GM11168 (cell line): ENCODE measurements at regions not wholly inside any gene's neighbourhood (a gene's known extent, or its start where the extent isn't known, plus 50 kb on each side); places are given as distances from the start of the nearest gene placed in this dataset.

Experiments
- in situ Hi-C: fragments of 300-500 bp; cut with MboI; formaldehyde crosslinking; loops from one replicate; pipeline ENCODE4 v1.12.0; 2022; ENCODE audit warnings: low sequenced_read_pairs; ENCODE audit not compliant: unreplicated experiment

GRCh38 chr6:141354191-141354955 is 778.4 kb upstream of the GJE1 start:
- in situ Hi-C loops: no loop called here

- in situ Hi-C loops: no loop called here
These were observed 781.0 kb upstream of the GJE1 start for GRCh38 chr6:141351721-141352120.

DNA sequence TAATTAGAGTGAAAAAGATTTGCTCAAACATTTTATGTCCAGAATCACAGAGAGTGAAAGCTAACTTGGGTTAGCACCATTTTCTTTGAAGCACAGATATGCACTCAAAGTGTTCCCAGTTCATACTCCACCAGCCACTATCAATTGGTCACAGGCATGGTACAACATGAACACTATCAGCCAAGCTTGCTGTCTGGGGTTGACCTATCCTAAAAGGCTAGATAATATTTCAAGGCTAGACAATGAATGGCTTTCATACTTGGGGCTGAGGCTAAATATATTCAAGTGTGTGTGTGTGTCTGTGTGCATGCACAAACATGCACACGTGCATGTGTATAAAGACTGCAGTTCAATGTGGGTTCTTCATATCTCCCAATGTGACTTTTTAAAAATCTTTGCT is 783.0 kb upstream of the GJE1 start:
- in situ Hi-C loops: no loop called here

DNA sequence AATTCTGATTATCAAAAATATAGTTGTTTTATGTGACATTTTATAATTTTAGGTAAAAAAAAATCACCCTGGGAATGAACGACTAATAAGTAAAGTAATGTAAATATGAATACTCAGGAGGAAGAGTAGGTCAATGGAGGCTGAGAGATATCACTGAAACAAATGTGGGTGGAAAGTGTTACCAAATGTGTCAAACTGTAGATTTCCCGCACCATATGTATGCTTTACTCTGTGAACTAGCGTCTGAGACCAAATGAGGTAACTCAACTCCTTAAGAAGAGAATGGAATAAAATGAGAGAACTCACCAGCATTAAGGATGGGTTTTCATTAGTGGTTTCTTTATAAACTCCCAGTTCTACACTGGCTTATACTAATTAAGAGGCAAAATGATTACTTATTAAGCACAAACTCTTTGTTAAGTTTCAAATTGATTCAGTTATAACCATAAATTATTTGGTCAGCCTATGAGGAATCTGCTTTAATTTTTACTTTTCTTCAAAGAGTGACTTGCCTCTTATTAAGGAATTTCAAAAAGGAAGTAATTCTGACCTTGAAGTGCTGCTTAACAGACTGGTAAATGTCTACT is 784.7 kb upstream of the GJE1 start:
- in situ Hi-C loops: no loop called here

- in situ Hi-C loops: no loop called here
These were observed 785.6 kb upstream of the GJE1 start for GRCh38 chr6:141347086-141347485.

DNA sequence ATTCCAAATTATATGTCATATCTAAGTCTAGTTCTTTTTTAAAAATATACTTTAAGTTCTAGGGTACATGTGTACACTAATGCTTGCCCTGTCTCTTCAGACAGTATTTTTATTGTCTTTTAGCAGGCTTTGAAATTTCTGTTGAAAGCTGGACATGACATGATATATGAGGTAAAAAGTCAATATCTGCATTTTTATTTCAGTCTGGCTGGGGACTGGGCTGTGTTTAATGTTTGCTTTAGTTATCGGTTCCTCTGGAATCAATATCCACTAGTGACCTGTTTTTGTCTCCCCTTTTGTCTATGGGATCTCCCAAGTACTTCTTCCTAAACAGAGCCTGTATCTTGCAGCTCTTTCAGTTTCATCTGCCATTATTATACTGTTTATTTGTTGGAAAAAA is 786.2 kb upstream of the GJE1 start:
- in situ Hi-C loops: no loop called here

GRCh38 chr6:141337191-141337590 is 795.5 kb upstream of the GJE1 start:
- in situ Hi-C loops: no loop called here

GRCh38 chr6:141335477-141336273 is 797.0 kb upstream of the GJE1 start:
- in situ Hi-C loops: no loop called here

GRCh38 chr6:141326925-141327324 is 805.8 kb upstream of the GJE1 start:
- in situ Hi-C loops: no loop called here

DNA sequence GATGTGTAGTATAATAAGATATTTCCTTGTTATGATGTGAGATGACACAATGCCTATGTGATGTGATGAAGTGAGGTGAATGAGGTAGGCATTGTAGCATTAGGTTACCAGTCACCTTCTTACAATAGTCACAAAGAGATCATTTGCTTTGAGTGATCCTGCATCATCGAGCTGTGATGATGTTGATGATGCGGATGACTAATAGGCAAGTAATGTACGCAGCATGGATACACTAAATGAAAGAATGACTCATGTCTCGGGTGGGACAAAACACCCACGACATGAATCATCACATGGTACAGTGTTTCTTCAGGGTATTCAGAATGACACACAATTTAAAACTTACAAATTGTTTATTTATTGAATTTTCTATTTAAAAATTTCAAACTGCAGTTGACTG is 806.3 kb upstream of the GJE1 start:
- in situ Hi-C loops: no loop called here

DNA sequence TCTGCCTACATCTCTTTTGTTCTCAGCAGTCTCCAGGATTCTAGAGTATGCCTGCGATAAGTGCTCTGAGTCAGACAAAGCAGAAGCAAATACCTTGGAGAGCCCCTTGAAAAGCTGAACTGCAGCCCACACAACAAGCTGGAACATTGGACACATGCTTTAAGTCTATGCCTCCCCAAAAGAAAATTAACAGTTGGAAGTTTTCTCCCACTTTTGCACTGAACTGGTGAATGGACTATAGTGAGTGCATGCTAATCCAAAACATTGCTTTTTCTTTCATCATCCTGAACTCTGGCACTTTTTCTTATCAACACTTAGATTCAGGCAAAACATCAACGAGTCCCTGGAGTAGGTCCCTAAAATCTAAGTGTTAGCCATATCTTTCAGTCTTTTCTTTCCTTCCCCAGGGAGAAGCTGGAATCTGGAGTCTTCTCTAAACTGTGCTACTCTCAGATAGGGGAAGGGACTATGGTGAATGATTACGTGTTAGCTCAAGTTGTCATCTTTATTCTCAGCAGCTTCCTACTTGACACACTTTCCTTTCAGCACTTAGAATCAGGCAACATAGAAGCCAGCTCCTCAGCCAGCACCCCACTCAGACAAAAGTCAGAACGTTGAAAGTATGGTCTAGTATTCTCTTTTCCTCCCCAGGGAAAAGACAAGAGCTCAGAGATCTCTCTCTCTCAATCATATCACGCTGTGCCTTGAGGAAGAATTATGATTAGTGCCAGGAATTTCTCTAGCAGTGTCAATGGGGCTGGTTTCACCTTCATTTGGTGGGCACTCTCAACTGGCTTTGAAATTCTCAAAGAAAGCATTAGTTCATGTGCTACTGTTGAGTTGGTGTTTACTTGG is 811.0 kb upstream of the GJE1 start:
- in situ Hi-C loops: loop anchor here (25.0 kb wide), 1 partner anchor 241 kb away; no protein-coding TSS in a partner anchor

- in situ Hi-C loops: loop anchor here (25.0 kb wide), 1 partner anchor 246 kb away; no protein-coding TSS in a partner anchor
These were observed 816.5 kb upstream of the GJE1 start for GRCh38 chr6:141316236-141316635.

- in situ Hi-C loops: loop anchor here (25.0 kb wide), 1 partner anchor 248 kb away; no protein-coding TSS in a partner anchor
These were observed 818.7 kb upstream of the GJE1 start for GRCh38 chr6:141313986-141314385.

GRCh38 chr6:141309295-141309694 is 823.4 kb upstream of the GJE1 start:
- in situ Hi-C loops: loop anchor here (25.0 kb wide), 1 partner anchor 253 kb away; no protein-coding TSS in a partner anchor

DNA sequence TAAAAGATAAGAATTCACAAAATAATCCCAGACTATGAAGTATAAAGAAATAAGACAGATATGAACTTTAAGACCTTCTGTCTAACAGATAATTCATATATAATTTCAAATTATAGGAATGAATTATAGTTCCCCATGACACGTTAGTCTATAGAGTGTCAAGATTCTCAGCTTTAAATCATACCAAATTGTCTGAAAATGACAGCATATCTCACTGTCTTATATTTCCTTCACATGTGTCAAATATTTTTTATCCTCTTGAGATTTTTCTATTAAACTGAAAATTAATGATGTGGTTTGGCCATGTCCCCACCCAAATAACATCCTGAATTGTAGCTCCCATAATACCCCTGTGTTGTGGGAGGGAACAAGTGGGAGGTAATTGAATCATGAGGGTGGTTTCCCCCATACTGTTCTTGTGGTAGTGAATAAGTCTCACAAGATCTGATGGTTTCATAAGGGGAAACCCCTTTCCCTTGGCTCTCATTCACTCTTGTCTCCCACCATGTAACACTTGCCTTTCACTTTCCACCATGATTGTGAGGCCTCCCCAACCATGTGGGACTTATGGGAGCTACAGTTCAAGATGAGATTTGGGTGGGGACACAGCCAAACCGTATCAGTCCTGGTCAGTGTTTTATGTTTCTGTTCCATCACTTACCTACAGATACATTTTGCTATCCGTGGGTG is 825.3 kb upstream of the GJE1 start:
- in situ Hi-C loops: loop anchor here (25.0 kb wide), 1 partner anchor 255 kb away; no protein-coding TSS in a partner anchor

DNA sequence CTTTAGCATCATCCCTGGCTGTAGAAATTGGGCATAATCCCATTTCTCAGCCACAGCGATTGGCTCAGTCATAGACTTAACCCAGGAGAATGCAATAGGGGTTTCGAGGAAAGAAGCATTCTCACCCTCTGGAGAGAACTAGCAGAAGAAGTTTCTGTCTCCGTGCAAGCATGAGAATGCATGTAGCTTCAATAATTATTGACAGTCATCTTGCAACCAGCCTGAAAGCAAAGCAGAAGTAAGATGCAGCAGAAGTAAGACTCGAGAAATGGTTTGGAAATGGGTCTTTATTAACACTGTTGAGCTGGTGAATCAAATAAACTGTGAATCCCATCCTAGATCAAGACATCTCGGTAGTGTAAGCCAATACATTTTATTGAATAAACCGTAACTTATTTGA is 828.8 kb upstream of the GJE1 start:
- in situ Hi-C loops: loop anchor here (25.0 kb wide), 1 partner anchor 258 kb away; no protein-coding TSS in a partner anchor

DNA sequence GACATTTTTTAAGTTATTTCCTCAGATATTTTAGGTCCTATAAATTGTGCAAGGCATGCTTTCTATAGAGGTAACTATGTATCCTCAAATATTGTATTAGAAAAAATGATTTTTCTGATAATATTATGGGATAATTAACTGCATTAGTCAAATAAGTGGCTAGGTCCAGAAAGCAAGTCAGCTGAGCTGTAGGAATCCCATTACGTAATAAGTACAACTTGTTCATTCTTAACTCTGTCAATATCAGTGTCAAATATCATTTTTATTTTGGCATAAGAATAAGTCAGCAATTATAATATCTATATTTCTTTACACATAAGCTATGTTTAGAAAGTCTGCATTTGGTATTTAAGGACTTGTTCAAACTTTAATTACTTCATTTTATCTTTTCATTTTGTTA is 830.9 kb upstream of the GJE1 start:
- in situ Hi-C loops: loop anchor here (25.0 kb wide), 1 partner anchor 261 kb away; no protein-coding TSS in a partner anchor

GRCh38 chr6:141290941-141291721 is 841.6 kb upstream of the GJE1 start:
- in situ Hi-C loops: no loop called here

- in situ Hi-C loops: no loop called here
These were observed 843.8 kb upstream of the GJE1 start for GRCh38 chr6:141288947-141289346.
